HCT116 (cell line): ENCODE measurements at regions not wholly inside any gene's neighbourhood (a gene's known extent, or its start where the extent isn't known, plus 50 kb on each side); places are given as distances from the start of the nearest gene placed in this dataset.

Source experiments
- ATAC-seq: fragments of 200-7000 bp; cut with Tn5 transposase; 2 replicates; pipeline ENCODE4 v1.9.1; 2020; ENCODE audit warnings: mild to moderate bottlenecking, moderate library complexity
- BruUV-seq: library from RNA; stranded (reverse); fragments of 400-500 nt; replicated peaks from 2 replicates; lab custom pipeline; 2021; lab: Mats Ljungman, UMichigan
- CTCF ChIA-PET: fragments of 300-600 bp; sonication (Branson Sonifier 250); formaldehyde crosslinking; loops from one replicate; lab custom pipeline; 2021; ENCODE audit warnings: antibody characterized with exemption; lab: Charles Lee
- POLR2A ChIA-PET: fragments of 300-600, 350-600 bp; sonication (Branson Sonifier 250); formaldehyde crosslinking; loops from one replicate; lab custom pipeline; 2021; ENCODE audit warnings: antibody characterized with exemption; lab: Charles Lee
- RAD21 ChIA-PET, 2 experiments: fragments of 300-600 bp; sonication (Branson Sonifier 250); formaldehyde crosslinking; loops; one replicate each; lab custom pipeline; 2023; ENCODE audit warnings: low total read pairs in 2 of 2; ENCODE audit not compliant: uncharacterized antibody in 2 of 2, unreplicated experiment in 2 of 2, low non-redundant PET in 1 of 2; lab: Charles Lee
- DNase-seq: peaks from one replicate; pipeline ENCODE4 v3.0.0-alpha.2; 2010; ENCODE audit warnings: low read depth, low spot score
- H2AFZ ChIP-seq: fragments of 200-600 bp; shearing (Covaris generic), sonication (generic); 2 replicates; pipeline ENCODE4 v1.6.1; 2017; ENCODE audit warnings: low read depth, mixed run types, mixed read lengths, antibody characterized with exemption, low read length; ENCODE audit not compliant: poor library complexity, severe bottlenecking
- H3K27ac ChIP-seq: 2 replicates; pipeline ENCODE4 v1.5.1; 2012; ENCODE audit warnings: low read depth, low read length
- H3K27me3 ChIP-seq: fragments of 200-600 bp; sonication (generic); 2 replicates; pipeline ENCODE4 v1.6.1; 2016; ENCODE audit warnings: mixed run types, low read length, mixed read lengths; ENCODE audit not compliant: insufficient read depth
- H3K36me3 ChIP-seq, 2 experiments: fragments of 200-500 bp in 1 of 2; fragments of 200-600 bp in 1 of 2; sonication (Bioruptor generic) in 1 of 2; sonication (generic) in 1 of 2; 2 replicates each; pipeline versions ENCODE4 v1.5.1 to v1.6.1; 2014 to 2016; ENCODE audit warnings: low read length in 2 of 2, inconsistent platforms in 1 of 2, mixed read lengths in 1 of 2, mixed run types in 1 of 2; ENCODE audit not compliant: insufficient read depth in 2 of 2, control insufficient read depth in 1 of 2
- H3K4me1 ChIP-seq, 2 experiments: fragments of 200-600 bp in 1 of 2; sonication (generic) in 1 of 2; 2 replicates each; pipeline versions ENCODE4 v1.5.1 to v1.6.1; 2012 to 2017; ENCODE audit warnings: low read length in 2 of 2, inconsistent platforms in 1 of 2, mild to moderate bottlenecking in 1 of 2, mixed read lengths in 1 of 2, mixed run types in 1 of 2, moderate library complexity in 1 of 2; ENCODE audit not compliant: insufficient read depth in 2 of 2, control insufficient read depth in 1 of 2
- H3K4me2 ChIP-seq: fragments of 200-600 bp; sonication (generic); 2 replicates; pipeline ENCODE4 v1.6.1; 2017; ENCODE audit warnings: mixed run types, low read length, mixed read lengths
- H3K4me3 ChIP-seq, 2 experiments: fragments of 200-600 bp in 1 of 2; sonication (generic) in 1 of 2; replicated peaks in 1 of 2; 2 replicates each; pipeline ENCODE4 v1.5.1; 2011 to 2016; ENCODE audit warnings: low read length in 2 of 2, control low read depth in 1 of 2, low read depth in 1 of 2, mild to moderate bottlenecking in 1 of 2, mixed read lengths in 1 of 2, mixed run types in 1 of 2
- H3K79me2 ChIP-seq: fragments of 200-600 bp; sonication (generic); 2 replicates; pipeline ENCODE4 v1.6.1; 2017; ENCODE audit warnings: mild to moderate bottlenecking, mixed run types, low read length, moderate library complexity, mixed read lengths; ENCODE audit not compliant: insufficient read depth
- H3K9ac ChIP-seq: fragments of 200-600 bp; sonication (generic); 2 replicates; pipeline ENCODE4 v1.6.1; 2016; ENCODE audit warnings: low read length, mixed read lengths
- H3K9me2 ChIP-seq: fragments of 200-600 bp; sonication (generic), shearing (Covaris generic); 2 replicates; pipeline ENCODE4 v1.6.1; 2017; ENCODE audit warnings: mixed run types, mild to moderate bottlenecking, moderate library complexity; ENCODE audit not compliant: insufficient read depth
- H3K9me3 ChIP-seq, 2 experiments: fragments of 200-500 bp in 1 of 2; fragments of 200-600 bp in 1 of 2; sonication (Bioruptor generic) in 1 of 2; sonication (generic) in 1 of 2; 2 replicates each; pipeline ENCODE4 v1.6.1; 2014 to 2017; ENCODE audit warnings: low read length in 2 of 2, mixed read lengths in 2 of 2, inconsistent platforms in 1 of 2, low read depth in 1 of 2, mild to moderate bottlenecking in 1 of 2, mixed run types in 1 of 2, moderate library complexity in 1 of 2; ENCODE audit not compliant: control insufficient read depth in 1 of 2, insufficient read depth in 1 of 2
- H4K20me1 ChIP-seq: fragments of 200-600 bp; sonication (generic), shearing (Covaris generic); 2 replicates; pipeline ENCODE4 v1.6.1; 2017; ENCODE audit warnings: mixed run types, mild to moderate bottlenecking, moderate library complexity; ENCODE audit not compliant: insufficient read depth
- CEBPB ChIP-seq: IDR thresholded peaks from 2 replicates; pipeline ENCODE4 v1.6.1; 2012; ENCODE audit warnings: low read depth
- ELF1 ChIP-seq: IDR thresholded peaks from 2 replicates; pipeline ENCODE4 v1.6.1; 2012; ENCODE audit warnings: low read depth, borderline replicate concordance
- EZH2 ChIP-seq: fragments of 200-600 bp; sonication (generic); IDR thresholded peaks from 2 replicates; pipeline ENCODE4 v1.6.1; 2017; ENCODE audit warnings: antibody characterized with exemption, mixed run types
- FOSL1 ChIP-seq: IDR thresholded peaks from 2 replicates; pipeline ENCODE4 v1.6.1; 2012; ENCODE audit warnings: low read depth
- JUND ChIP-seq: IDR thresholded peaks from 2 replicates; pipeline ENCODE4 v1.6.1; 2012
- POLR2A ChIP-seq: IDR thresholded peaks from 2 replicates; pipeline ENCODE4 v1.7.0; 2011; ENCODE audit warnings: borderline replicate concordance; ENCODE audit not compliant: insufficient read depth, insufficient read length; ENCODE audit errors: extremely low read depth
- POLR2AphosphoS5 ChIP-seq: IDR thresholded peaks from 2 replicates; pipeline ENCODE4 v1.6.1; 2011; ENCODE audit warnings: mild to moderate bottlenecking, low read depth, low read length, moderate library complexity
- RAD21 ChIP-seq: IDR thresholded peaks from 2 replicates; pipeline ENCODE4 v1.6.1; 2012; ENCODE audit warnings: low read depth, mild to moderate bottlenecking
- REST ChIP-seq: IDR thresholded peaks from 2 replicates; pipeline ENCODE4 v1.6.1; 2012; ENCODE audit warnings: low read depth
- SIN3A ChIP-seq: IDR thresholded peaks from 2 replicates; pipeline ENCODE4 v1.6.1; 2012; ENCODE audit warnings: low read depth
- SP1 ChIP-seq: IDR thresholded peaks from 2 replicates; pipeline ENCODE4 v1.6.1; 2012; ENCODE audit warnings: low read depth
- TCF7L2 ChIP-seq: IDR thresholded peaks from 2 replicates; pipeline ENCODE4 v1.7.0; 2011; ENCODE audit warnings: borderline replicate concordance, inconsistent platforms; ENCODE audit not compliant: insufficient read depth, insufficient read length; ENCODE audit errors: extremely low read depth
- ZFX ChIP-seq: fragments of 450-650 bp; IDR thresholded peaks from 2 replicates; pipeline ENCODE4 v1.6.1; 2017
- ZNF274 ChIP-seq: fragments of 200-500 bp; sonication (Bioruptor generic); IDR thresholded peaks from 2 replicates; pipeline ENCODE4 v1.6.1; 2014; ENCODE audit warnings: mild to moderate bottlenecking, low read depth, low read length, inconsistent platforms
- intact Hi-C: fragments of 100-400 bp; cut with micrococcal nuclease; formaldehyde crosslinking; loops from 2 replicates; pipeline ENCODE4 v1.10.0; 2022
- TF ChIP-seq, protein P1 (sequence below), 3 experiments: fragments of 200-600 bp in 1 of 3; sonication (generic) in 1 of 3; IDR thresholded peaks in 2 of 3; conservative IDR thresholded peaks in 1 of 3; 2 replicates each; pipeline ENCODE4 v1.5.1; 2012 to 2017; ENCODE audit warnings: low read depth in 2 of 3, low read length in 2 of 3, antibody characterized with exemption in 1 of 3, borderline replicate concordance in 1 of 3, control low read depth in 1 of 3, mild to moderate bottlenecking in 1 of 3, mixed read lengths in 1 of 3, mixed run types in 1 of 3, moderate library complexity in 1 of 3; ENCODE audit not compliant: insufficient read depth in 1 of 3
- TF ChIP-seq, protein P2 (sequence below): IDR thresholded peaks from 2 replicates; pipeline ENCODE4 v1.6.1; 2011; ENCODE audit warnings: mild to moderate bottlenecking, low read length, moderate library complexity; ENCODE audit not compliant: insufficient replicate concordance; ENCODE audit errors: extremely low read depth
- TF ChIP-seq, protein P3 (sequence below): IDR thresholded peaks from 2 replicates; pipeline ENCODE4 v1.6.1; 2012
- TF ChIP-seq, protein P4 (sequence below): IDR thresholded peaks from 2 replicates; pipeline ENCODE4 v1.6.1; 2012

DNA sequence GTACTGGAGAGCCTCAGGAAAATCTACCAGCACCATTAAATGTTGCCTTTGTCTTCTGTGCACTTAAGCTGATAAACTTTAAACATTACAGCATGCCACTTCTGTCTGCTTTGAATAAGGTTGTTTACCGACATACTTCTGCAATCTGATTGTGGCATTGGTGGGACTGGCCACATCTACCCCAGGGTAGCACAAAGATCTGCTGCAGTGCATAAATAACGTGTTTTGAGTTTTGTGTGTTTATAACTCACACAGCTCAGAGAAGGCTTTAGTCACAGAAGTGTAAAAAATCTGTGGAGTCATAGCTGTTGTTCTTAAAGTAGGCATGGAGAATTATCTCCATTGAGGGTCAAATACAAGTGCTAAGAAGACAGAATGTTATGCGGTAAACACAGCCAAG, 388.4 kb upstream of the AMELY start:
- POLR2A ChIA-PET, result no interaction called here

More for the DNA sequence above, 388.4 kb upstream of the AMELY start:
- H3K9ac ChIP-seq, result no peak overlapping the region
- ChIA-PET RAD21 (no interaction called here), CTCF (no interaction called here)
- no peak overlapping the region for H3K27ac ChIP-seq
- H3K27me3 ChIP-seq, result no peaks in the 10 kb centered on the region
- TF ChIP-seq, protein P1, sequence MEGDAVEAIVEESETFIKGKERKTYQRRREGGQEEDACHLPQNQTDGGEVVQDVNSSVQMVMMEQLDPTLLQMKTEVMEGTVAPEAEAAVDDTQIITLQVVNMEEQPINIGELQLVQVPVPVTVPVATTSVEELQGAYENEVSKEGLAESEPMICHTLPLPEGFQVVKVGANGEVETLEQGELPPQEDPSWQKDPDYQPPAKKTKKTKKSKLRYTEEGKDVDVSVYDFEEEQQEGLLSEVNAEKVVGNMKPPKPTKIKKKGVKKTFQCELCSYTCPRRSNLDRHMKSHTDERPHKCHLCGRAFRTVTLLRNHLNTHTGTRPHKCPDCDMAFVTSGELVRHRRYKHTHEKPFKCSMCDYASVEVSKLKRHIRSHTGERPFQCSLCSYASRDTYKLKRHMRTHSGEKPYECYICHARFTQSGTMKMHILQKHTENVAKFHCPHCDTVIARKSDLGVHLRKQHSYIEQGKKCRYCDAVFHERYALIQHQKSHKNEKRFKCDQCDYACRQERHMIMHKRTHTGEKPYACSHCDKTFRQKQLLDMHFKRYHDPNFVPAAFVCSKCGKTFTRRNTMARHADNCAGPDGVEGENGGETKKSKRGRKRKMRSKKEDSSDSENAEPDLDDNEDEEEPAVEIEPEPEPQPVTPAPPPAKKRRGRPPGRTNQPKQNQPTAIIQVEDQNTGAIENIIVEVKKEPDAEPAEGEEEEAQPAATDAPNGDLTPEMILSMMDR (IDR thresholded peaks at IDR 0.05 in 2 of 3, conservative IDR thresholded peaks at IDR 0.05 in 1 of 3; ENCODE audit: borderline replicate concordance in 1 of 3, insufficient read depth in 1 of 3, low read depth in 2 of 3, low read length in 2 of 3), result no peak
- no peak for TF ChIP-seq JUND
- no peak for TF ChIP-seq ELF1
- TF ChIP-seq, protein P2, sequence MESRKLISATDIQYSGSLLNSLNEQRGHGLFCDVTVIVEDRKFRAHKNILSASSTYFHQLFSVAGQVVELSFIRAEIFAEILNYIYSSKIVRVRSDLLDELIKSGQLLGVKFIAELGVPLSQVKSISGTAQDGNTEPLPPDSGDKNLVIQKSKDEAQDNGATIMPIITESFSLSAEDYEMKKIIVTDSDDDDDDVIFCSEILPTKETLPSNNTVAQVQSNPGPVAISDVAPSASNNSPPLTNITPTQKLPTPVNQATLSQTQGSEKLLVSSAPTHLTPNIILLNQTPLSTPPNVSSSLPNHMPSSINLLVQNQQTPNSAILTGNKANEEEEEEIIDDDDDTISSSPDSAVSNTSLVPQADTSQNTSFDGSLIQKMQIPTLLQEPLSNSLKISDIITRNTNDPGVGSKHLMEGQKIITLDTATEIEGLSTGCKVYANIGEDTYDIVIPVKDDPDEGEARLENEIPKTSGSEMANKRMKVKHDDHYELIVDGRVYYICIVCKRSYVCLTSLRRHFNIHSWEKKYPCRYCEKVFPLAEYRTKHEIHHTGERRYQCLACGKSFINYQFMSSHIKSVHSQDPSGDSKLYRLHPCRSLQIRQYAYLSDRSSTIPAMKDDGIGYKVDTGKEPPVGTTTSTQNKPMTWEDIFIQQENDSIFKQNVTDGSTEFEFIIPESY, result no peak
- no peak for TF ChIP-seq POLR2A
- no peak for TF ChIP-seq EZH2
- no peak for TF ChIP-seq TCF7L2
- no peak for TF ChIP-seq SP1
- TF ChIP-seq, protein P3, sequence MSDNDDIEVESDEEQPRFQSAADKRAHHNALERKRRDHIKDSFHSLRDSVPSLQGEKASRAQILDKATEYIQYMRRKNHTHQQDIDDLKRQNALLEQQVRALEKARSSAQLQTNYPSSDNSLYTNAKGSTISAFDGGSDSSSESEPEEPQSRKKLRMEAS, result no peak
- TF ChIP-seq, protein P4, sequence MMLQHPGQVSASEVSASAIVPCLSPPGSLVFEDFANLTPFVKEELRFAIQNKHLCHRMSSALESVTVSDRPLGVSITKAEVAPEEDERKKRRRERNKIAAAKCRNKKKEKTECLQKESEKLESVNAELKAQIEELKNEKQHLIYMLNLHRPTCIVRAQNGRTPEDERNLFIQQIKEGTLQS, result no peak
- TF ChIP-seq ZNF274, result no peak
- TF ChIP-seq SIN3A, result no peak
- no peak for TF ChIP-seq ZFX
- TF ChIP-seq FOSL1, result no peak
- TF ChIP-seq REST, result no peak
- no peak for TF ChIP-seq CEBPB
- no peak for TF ChIP-seq POLR2AphosphoS5
- TF ChIP-seq RAD21, result no peak
- DNase-seq (no peak), ATAC-seq (no peak)
- intact Hi-C loops, result no loop called here
- H3K4me3 ChIP-seq, result no peak overlapping the region
- H3K4me1 ChIP-seq, result no peaks in the 10 kb centered on the region
- H3K79me2 ChIP-seq, result no peaks in the 10 kb centered on the region
- no peaks in the 10 kb centered on the region for H3K36me3 ChIP-seq
- no peaks in the 10 kb centered on the region for H4K20me1 ChIP-seq
- no peak overlapping the region for H3K4me2 ChIP-seq
- no peak overlapping the region for H2AFZ ChIP-seq
- no TSS peak for BruUV-seq
- no peaks in the 10 kb centered on the region for H3K9me3 ChIP-seq
- no peaks in the 10 kb centered on the region for H3K9me2 ChIP-seq
